ENCODE measurements at regions not wholly inside any gene's neighbourhood (a gene's known extent, or its start where the extent isn't known, plus 50 kb on each side); places are given as distances from the start of the nearest gene placed in this dataset.
"Not testable (repeated sequence)": the region's sequence is repeated elsewhere in the genome, so short reads cannot be mapped to it uniquely, and the experiment has no call there.

DNA sequence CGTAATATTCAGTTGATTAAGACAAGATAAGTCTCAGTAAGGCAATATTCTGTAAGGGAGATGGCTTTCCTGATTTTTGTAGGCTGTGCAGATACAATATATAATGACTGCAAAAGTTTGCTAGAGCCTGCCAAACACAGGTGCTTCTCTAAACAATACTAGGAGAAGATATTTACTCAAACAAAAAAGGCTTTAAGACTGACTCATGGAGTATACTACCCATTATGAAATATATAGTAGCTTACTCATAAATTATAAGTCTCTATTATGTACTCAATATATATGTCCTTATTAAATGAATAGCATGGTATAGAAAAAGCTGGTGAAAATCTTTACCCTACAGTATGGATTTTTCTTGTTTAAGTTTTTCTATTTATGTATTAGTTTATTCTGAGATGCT is 93.2 kb upstream of the IL15 start:
- DNase-seq = no peak

DNA sequence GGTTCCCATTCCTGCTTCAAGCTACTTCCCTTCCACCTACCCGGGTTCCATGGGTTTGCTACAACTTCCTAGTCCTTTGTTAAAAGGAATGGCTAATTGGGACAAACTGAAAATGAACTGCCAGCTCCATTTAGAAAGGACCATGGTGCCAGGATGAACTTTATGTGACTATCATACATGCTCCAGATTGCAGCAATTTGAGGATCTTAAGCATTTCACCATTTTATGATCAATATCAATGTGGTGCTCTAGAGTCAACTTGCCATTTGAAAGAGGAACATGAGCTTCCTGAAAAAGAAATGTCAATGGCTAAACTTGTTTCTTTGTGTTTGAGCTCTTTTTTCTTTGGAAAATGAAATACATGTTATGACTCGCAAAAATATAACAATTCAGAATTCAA is 92.7 kb upstream of the IL15 start:
- no peak for DNase-seq

DNA sequence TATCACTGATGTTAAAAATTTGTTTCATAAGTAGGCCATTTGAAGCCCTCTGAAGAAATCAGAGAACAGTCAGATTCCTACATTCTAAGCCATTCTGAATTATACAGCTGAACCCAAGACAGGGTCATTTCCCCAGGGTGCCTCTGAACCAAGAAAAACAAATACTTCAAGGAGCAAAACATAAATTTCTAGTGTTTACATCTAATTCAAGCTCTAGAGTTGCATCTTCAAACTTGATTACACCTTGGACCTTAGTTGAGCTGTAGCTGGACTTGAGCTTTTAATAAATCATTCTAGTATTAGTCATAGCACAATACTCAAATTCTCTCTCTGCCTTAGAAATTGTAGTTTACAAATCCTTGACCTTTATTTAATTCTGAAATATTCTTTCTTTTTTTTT is 87.6 kb upstream of the IL15 start:
- no peak for DNase-seq

DNA sequence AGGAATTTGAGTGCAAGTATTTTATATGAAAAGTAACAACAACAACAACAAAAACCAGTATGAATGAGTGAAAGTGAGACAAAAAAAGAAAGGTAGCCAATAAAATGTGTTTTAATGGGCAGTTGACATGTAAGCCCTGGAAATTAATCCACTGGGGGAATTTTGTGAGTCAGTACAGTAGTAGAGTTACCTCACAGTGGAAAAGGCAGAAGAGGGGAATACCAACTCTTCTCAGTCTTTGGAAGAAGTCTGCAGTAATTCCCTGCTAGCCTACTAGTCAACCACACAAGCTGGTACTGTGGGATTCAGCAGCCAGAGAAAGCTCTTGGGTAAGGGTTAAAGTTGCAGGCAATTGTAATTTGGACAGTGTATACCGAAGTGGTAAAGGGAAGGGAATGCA is 76.3 kb upstream of the IL15 start:
- DNase-seq = no peak

DNA sequence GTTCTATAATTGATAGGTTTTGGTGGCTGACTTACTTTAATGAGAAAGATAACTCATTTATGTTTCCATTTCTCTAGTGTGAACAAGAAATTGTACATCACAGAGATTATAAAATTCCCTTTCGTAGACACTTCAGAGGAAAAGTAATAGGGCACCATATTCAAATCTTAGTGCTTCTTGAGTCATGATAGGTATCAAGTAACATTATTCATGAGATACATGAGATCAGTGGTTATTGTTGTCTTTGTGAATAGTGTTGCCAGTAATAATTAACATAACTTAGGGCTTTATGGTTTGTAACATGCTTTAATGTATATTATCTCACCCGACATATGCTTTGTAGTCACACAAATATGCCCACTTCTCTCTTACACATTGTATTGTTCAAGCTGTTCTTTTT is 73.7 kb upstream of the IL15 start:
- DNase-seq = no peak

DNA sequence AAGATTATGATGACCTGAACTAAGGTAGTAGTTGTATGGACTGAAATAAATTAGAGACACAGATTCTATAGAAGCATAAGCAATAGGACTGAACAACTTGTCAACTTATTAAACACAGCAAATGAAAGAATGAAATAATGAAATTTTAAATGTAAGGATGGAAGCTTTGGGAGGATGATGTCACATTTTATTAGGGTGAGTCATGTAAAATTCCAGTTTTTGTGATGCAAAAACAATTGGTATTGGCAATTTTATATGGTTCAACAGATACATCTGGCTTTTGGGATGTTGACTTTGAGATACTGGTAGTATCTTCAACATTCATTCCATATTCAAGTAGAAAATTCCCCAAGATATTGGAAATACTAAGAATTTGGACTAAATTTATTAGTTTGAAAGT is 72.7 kb upstream of the IL15 start:
- DNase-seq = no peak

DNA sequence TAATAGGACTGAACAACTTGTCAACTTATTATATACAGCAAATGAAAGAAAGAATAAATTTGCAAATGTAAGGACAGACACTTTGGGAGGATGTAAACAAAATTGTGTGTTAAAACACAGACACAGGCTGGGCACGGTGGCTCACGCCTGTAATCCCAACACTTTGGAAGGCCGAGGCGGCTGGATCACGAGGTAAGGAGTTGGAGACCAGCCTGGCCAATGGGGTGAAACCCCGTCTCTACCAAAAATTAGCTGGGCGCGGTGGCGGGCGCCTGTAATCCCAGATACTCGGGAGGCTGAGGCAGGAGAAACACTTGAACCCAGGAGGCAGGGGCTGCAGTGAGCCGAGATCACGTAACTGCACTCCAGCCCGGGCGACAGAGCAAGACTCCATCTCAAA is 71.4 kb upstream of the IL15 start:
- DNase-seq = not testable (repeated sequence)

DNA sequence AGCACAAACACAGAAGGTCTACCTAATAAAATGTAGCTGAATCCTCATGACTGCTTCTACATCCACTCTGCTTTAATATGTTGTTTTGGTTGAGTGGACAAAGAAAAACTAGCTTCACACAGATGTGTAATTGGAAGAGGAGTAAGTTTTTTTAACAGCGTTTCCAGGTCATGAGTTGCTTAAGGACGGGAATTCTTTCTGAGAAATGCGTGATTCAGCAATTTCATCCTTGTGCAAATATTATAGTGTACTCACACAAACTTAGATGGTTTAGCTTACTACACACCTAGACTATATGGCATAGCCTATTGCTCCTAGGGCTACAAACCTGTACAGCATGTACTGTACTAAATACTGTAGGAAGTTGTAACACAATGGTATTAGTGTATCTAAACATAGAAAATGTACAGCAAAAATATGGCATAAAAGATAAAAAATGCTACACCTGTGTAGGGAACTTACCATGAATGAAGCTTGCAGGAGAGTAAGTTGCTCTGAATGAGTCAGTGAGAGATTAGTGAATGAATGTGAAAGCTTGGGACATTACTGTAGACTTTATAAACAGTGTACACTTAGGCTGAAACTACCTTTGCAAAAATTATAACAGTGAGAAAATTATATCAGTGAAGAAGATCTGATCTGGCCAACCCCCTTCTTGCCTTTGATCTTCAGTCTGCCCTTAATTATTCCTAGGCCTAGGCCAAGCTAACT is 70.8 kb upstream of the IL15 start:
- DNase-seq = no peak

DNA sequence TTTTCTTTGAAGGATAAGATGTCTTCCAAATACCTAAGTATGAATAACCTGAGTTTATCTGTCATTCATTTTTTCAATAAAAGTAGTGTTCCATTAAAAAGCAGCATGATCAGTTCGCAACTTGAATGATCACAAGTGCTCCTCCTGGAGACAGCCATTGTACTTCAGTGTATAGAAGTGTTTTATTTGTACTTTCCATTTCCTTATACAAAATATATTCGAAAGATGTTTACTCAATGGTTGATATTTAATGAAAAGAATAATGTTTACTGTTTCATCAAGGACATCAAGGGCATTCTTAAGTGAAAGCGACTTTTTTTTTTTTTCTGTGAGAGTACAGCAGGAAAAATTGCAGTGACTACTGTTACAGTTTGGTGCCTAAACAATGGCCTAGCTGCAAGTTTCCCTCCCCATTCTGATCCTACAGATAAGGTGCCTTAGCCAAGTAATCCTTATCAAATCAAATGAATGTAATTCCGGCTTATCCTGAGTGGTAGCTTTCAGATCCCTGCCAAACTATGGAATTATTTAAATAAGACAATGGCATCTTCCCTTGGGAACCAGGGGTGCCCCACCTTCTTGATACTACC is 69.0 kb upstream of the IL15 start:
- DNase-seq = no peak

DNA sequence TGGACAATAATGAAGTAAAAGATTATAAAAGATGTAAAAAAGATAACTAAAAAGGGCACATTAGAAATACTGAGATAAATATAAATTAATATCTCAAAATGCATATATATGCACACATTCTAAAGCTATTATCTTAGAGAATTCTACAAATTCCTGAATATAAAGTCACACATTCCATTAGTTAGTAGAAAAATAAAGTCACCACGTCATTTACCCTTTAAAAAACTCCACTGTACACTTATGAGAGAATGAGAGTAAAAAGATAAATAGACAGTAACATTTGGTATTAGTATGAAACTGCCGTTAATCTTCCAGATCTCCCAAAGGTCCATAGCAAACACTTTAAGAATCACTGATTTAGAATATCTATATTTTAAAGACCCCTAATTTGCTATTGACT is 67.2 kb upstream of the IL15 start:
- no peak for DNase-seq

DNA sequence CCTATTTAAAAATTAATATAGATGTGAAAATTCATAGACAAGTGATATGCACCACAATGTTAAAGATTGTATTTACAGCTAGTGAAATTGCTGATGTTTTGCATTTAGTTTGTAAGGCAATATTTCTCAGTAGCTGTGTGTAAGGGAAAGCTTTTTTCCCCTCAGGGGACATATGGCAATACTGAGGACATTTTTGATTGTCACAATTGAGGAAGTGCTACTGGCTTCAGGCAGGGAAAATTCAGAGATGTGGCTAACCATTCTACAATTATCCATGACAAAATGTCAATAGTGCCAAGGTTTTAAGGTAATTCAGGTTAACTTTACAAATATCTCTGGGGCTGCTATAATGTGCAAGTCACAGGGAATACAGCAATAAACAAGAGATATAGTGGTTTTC is 66.1 kb upstream of the IL15 start:
- no peak for DNase-seq

DNA sequence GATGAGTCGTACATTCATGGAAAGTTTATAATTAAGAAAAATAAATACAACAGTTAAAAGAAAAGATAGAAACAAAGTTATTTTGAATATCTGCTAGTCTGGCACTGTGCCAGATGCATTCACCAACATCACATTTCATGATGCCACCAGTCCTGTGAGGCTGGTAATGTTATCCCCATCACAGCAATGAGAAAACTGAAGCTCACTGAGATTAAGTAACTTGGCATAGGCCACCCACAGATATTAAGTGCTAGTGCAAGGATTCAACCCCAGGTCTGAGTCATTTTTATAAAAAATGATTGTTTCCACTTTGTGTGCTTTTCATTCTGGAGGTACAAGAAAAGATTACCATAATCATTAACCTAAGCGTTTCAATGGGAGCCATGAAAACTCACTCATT is 65.0 kb upstream of the IL15 start:
- DNase-seq = no peak

DNA sequence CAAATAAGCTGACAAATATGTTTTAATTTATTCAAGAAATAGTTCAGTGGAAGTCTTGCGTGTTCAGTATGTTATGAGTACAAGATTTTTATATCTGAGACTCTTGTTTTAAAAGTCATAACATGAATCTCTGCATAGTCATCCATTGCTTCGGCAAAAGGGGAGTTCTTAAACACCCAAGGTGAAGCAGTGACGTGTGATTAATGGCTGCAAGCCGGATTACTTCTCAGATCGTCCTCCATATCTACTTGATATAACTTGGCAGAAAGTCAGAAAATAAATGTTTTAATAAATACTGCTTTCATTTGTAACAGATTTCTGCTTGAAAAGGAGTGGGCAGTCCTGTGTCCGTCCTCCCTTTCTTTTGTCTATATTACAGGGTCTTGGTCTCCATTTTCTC is 64.6 kb upstream of the IL15 start:
- no peak for DNase-seq

DNA sequence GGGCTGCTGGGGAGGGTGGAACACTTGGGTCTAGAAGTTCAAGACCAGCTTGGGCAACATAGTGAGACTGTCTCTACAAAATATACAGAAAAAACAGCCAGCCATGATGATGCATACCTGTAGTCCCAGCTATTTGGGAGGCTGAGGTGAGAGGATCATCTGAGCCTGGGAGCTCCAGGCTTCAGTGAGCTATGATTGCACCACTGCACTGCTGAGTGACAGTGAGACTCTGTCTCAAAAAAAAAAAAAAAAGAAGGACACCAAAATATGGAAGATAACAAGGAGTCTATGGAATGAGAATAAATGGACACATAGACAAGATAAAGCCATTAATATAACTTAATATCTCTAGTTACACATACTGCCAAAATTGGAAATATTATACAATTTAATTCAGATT is 62.7 kb upstream of the IL15 start:
- DNase-seq = no peak

DNA sequence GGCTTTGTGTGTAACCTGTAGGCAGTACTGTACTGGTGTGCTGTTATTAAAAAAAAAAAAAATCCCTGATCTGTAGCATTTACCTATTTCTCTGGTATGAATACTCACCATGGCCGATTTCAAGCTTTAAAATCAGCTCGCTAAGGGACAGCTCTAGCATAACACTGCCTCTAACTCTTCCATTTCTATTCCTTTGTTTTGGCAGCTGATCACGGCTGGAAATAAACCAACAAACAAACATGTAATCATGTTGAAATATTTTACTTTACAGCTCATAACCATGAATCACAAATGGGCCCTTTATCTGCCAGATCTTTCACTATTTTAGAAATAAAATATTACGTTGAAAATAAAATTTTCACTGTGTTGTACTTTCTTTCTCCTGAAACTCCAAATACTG is 60.5 kb upstream of the IL15 start:
- no peak for DNase-seq

DNA sequence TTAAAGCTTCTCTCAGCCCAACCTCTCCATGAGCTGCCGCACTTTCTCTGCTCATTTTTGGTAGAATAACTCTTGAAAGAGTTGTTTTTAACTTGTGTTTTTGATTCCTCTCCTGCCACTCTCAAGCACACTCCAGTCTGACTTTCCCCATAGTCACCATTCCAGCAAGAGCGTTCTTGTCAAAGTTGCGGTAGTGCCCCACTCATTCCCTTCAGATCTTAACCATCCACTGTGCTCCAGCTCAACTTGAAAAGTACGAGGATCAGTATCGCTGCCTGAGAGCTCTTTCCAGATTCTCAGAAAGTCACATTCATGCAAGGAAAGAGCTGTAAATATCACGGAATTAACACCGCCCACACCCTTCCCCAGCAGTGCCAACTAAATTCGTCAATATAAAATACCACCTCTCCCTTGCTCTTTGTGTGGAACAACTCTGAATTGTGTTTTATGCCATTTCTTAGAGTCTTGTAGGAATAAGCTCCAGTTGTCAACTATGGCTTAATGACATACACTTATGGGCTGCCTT is 59.7 kb upstream of the IL15 start:
- no peak for DNase-seq

DNA sequence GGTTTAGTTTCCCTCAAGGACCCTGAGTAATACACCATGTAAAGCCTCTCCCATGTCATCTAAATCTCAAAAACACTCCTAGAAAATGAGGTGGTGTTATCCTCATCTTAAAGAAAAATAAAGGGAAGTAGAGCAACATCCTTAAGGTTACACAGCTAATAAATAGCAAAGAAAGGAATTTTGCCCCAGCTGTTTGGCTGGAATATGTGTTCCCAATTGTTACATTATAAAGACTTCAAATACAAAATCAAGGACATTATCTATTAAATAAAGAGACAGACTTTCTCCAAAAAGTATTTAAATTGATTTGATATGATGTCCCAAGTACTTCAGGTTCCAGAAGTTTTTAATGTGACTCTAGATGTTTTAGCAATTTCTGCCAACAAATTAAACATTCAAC is 57.9 kb upstream of the IL15 start:
- no peak for DNase-seq

DNA sequence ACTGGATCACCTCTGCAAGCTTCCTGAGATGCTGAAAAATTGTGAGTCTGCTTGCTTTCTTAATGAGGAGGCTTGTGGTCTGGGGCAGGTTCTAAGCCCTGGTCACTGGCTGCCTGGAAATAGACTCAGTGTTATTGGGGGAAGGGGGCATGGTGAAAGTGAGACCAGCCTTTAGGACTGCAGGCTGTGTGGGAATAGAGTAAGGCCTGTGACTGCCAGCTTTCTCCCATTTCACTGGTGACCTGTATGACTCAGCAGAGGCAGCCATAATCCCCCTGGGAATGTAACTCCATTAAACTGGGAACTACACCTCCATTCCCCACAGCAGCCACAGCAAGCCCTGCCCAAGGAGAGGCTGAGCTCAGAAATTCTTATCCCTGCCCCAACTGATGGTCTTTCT is 55.9 kb upstream of the IL15 start:
- no peak for DNase-seq

Measured in SHP77 (cell line).